ENCODE measurements at regions not wholly inside any gene's neighbourhood (a gene's known extent, or its start where the extent isn't known, plus 50 kb on each side); places are given as distances from the start of the nearest gene placed in this dataset.

DNA sequence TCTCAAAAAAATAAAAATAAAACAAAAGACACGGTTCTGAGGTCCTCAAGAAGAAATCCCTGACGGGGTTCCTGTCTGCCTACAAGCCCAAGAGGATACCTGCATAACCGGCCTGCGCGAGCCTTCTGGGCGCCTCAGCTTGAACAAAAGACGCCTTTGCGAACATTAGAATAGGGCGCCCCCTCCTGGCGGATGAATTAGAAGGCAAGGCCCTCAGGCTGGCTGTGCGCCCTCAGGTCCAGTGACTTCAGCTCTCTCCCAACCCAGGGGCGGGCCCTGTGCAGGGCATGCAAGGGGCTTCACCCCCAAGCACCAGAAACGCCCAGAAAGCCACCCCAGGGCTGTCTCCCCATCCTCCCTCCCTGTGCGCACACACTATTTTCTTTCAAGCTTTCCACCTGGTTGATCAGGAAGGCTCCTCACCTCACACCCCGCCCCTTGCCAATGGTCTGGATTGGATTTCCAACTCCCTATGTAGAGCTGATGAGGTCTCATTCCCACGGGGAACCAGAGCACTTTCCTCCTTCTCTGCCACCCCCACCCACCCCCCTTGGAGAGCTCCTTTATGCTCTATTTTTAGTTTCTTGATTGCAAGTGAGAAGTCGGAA lies 273.3 kb downstream of the BUD13 start:
- TF ChIP-seq CTCF (IDR thresholded peaks at IDR 0.05), result peak; percentile 84

GRCh38 chr11:116498161-116498560 lies 274.6 kb downstream of the BUD13 start:
- TF ChIP-seq CTCF (IDR thresholded peaks at IDR 0.05), result no peak

DNA sequence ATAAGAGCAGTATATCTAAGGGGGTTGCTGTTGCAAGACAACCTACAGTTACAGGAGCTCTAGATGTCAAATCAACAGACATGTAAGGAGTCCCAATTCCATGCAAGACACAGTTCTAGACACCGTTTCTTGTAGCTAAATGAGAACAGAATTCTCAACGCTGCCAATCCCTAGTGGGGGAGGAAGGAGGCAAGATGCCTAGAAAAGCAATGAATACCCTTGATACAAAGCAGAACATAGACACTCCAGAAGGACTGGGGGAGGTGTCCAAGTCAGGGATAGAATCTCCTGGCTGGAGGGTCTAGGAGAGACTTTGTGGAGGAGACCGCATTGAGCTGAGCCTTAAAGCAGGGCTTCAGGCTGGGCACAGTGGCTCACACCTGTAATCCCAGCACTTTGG lies 280.2 kb downstream of the BUD13 start:
- no peak for TF ChIP-seq CTCF (IDR thresholded peaks at IDR 0.05)

- TF ChIP-seq CTCF (IDR thresholded peaks at IDR 0.05), result no peak
These were observed 283.9 kb downstream of the BUD13 start for GRCh38 chr11:116488836-116489389.

- TF ChIP-seq CTCF (IDR thresholded peaks at IDR 0.05), result no peak
These were observed 287.4 kb downstream of the BUD13 start for GRCh38 chr11:116485425-116485824.

DNA sequence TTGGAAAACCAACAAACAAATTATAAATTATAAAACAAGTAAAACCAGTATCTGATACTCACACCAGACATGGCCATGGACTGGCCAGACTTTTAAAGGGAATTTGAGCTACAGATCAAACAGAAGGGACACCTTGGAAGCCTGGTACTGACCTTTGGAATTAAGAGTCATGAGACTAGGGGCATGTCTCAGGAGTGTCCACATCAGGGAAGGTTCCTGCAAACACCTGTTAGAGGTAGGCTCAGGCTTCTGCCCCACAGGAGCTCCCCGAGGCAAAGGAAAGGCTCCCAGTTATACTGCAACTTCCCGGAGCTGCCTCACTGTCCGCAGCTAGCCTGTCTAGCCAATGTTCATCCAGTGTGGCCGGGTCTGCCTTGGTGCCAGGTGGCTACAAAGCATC lies 290.1 kb downstream of the BUD13 start:
- TF ChIP-seq CTCF (IDR thresholded peaks at IDR 0.05), result no peak

DNA sequence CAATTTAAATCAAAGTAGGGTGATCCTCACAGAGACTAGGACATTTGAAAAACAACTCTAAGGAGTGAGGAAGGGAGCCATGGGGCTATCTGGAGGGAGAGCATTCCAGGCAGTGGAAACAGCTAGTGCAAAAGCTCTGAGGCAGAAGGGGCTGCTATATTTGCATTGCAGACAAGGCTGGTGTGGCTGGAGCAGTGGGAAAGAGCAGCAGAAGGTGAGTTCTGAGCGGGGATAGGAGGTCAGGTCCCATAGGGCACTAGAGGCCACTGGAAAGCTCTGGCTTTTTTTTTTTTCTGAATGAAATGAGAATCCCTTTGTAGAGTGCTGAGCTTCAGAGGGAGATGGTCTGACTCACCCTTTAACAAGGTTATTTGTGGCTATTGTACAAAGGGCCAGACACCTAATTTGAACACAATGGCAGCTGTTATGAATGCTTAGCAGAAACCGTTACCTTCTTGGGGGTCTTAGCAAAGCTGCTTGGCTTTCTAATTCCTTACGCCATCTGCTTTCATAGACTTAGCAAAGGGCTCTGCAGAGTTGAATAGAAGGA lies 291.6 kb downstream of the BUD13 start:
- TF ChIP-seq CTCF (IDR thresholded peaks at IDR 0.05), result no peak

All from LNCAP (cell line).